Mesodermal cell (in vitro differentiated cells): ENCODE measurements at regions not wholly inside any gene's neighbourhood (a gene's known extent, or its start where the extent isn't known, plus 50 kb on each side); places are given as distances from the start of the nearest gene placed in this dataset.

ENCODE experiments used
- H3K27ac ChIP-seq: 2 replicates; pipeline ENCODE4 v1.7.0; 2013; ENCODE audit warnings: mild to moderate bottlenecking, low read depth, low read length, moderate library complexity; ENCODE audit not compliant: severe bottlenecking
- H3K36me3 ChIP-seq: 2 replicates; pipeline ENCODE4 v1.7.1; 2013; ENCODE audit warnings: mild to moderate bottlenecking, low read length, moderate library complexity; ENCODE audit not compliant: control insufficient read depth, insufficient read depth
- H3K4me1 ChIP-seq: one replicate; pipeline ENCODE4 v1.7.1; 2013; ENCODE audit warnings: mild to moderate bottlenecking, low read length; ENCODE audit not compliant: insufficient read depth, control insufficient read depth, poor library complexity, severe bottlenecking
- H3K4me3 ChIP-seq: 2 replicates; pipeline ENCODE4 v1.7.0; 2013; ENCODE audit warnings: low read length, control low read depth, mild to moderate bottlenecking; ENCODE audit not compliant: insufficient read depth, poor library complexity, severe bottlenecking; ENCODE audit errors: extremely low read depth
- H3K9me3 ChIP-seq: 2 replicates; pipeline ENCODE4 v1.7.1; 2013; ENCODE audit warnings: mild to moderate bottlenecking, low read length, moderate library complexity; ENCODE audit not compliant: control insufficient read depth
- WGBS, 2 experiments: methylation state at CpG; one replicate each; pipeline ENCODE4 v1.1.5; 2013; ENCODE audit warnings: missing lambda C conversion rate in 2 of 2; ENCODE audit not compliant: insufficient coverage in 2 of 2; 5-methylcytosine and 5-hydroxymethylcytosine counted together

DNA sequence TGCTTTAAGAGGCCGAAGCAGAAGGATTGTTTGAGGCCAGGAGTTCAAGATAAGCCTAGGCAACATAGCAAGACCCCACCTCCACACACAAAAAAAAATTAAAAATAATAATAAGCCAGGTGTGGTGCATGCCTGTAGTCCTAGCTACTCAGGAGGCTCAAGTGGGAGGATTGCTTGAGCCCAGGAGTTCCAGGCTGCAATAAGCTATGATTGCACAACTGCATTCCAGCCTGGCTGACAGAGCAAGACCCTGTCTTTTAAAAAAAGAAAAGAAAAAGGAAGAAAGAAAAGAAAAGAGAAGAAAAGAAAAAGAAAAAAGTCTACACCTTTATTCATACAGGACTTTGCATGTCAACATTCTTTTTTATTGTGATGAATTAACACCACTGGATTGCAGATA lies 2125.8 kb downstream of the MAT2B start:
- no peak overlapping the region for H3K4me3 ChIP-seq
- no peak overlapping the region for H3K27ac ChIP-seq
- no peaks in the 10 kb centered on the region for H3K36me3 ChIP-seq
- no peaks in the 10 kb centered on the region for H3K9me3 ChIP-seq
- peaks cover 21% of the 10 kb centered on the region for H3K4me1 ChIP-seq
- WGBS, 2 experiments = no CpG with 5 or more reads among the region's 1 CpG

GRCh38 chr5:165642366-165642765 lies 2136.9 kb downstream of the MAT2B start:
- WGBS, 2 experiments = 80 to 100% methylated on average over 1 of the region's 2 CpGs
- Histone ChIP-seq H3K27ac (no peak overlapping the region), H3K4me3 (no peak overlapping the region), H3K36me3 (no peaks in the 10 kb centered on the region), H3K4me1 (no peaks in the 10 kb centered on the region), H3K9me3 (no peaks in the 10 kb centered on the region)

DNA sequence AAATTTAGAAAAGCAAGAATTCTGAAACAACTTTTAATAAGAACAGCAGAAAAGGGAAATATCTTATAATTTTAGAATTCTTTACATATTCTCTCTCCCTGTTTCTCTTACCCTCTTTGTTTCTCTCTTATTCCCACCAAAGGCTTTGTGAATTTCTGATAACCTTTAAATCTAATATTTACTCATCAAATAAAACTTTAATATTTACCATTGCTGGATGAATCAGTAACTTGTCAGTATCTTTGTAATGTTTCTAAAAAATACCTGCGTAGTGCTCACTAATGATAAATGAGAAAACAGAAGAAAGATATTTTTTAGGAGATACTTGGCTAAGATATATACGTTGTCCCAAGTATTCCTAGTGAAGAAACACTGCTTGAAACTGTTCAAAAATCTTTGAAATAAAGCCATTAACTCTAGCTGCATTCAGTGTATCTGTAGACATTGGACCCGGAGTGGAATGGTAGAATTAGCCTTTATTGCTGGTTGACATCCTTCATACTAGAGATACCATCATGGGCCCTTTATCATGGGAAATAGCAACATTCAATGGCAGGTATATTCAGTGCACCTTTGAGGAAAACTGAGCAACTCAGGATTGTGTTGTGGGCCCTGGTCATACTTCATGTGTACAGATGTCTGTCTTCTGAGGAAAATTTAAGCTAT lies 2160.4 kb downstream of the MAT2B start:
- 85 to 92% methylated on average over 2 of the region's 3 CpGs for WGBS, 2 experiments
- H3K9me3 ChIP-seq = no peaks in the 10 kb centered on the region

DNA sequence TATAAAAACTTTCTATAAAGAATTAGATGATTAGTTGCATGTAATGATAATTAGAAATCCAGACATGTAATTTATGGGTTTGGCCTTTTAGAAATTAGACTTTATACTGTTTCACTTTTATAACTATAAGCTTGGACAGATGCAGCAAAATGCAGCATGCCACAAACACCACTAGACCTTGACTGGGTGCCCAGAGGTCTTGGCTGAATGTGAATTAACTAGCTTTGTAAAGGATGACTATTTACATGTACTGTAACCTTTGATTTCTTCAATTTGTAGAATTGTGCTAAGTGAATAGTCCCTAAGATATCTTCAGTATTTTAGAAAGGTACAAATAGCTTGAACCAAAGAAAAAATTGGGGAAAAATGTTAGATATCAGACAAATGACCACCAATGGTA lies 2168.1 kb downstream of the MAT2B start:
- no peaks in the 10 kb centered on the region for H3K36me3 ChIP-seq
- no peaks in the 10 kb centered on the region for H3K9me3 ChIP-seq
- H3K27ac ChIP-seq = no peak overlapping the region
- no peak overlapping the region for H3K4me3 ChIP-seq
- H3K4me1 ChIP-seq = no peaks in the 10 kb centered on the region

More for the DNA sequence above, 2160.4 kb downstream of the MAT2B start:
- no peaks in the 10 kb centered on the region for H3K36me3 ChIP-seq
- no peak overlapping the region for H3K4me3 ChIP-seq
- H3K4me1 ChIP-seq = no peaks in the 10 kb centered on the region
- no peak overlapping the region for H3K27ac ChIP-seq

GRCh38 chr5:165695796-165696195 lies 2190.4 kb downstream of the MAT2B start:
- Histone ChIP-seq H3K9me3 (no peaks in the 10 kb centered on the region), H3K4me1 (no peaks in the 10 kb centered on the region), H3K4me3 (no peak overlapping the region), H3K27ac (no peak overlapping the region), H3K36me3 (no peaks in the 10 kb centered on the region)
- WGBS, 2 experiments = 100% methylated on average over 1 of the region's 1 CpG; no CpG with 5 or more reads in 1 of the 2 experiments

GRCh38 chr5:165705960-165706359 lies 2200.5 kb downstream of the MAT2B start:
- WGBS, 2 experiments = 91 to 100% methylated on average over 1 of the region's 1 CpG
- H3K27ac ChIP-seq = no peak overlapping the region
- H3K4me1 ChIP-seq = no peaks in the 10 kb centered on the region
- H3K9me3 ChIP-seq = no peaks in the 10 kb centered on the region
- H3K4me3 ChIP-seq = no peak overlapping the region
- no peaks in the 10 kb centered on the region for H3K36me3 ChIP-seq

GRCh38 chr5:165712011-165712410 lies 2206.6 kb downstream of the MAT2B start:
- 69 to 86% methylated on average over 2 of the region's 3 CpGs for WGBS, 2 experiments
- H3K4me1 ChIP-seq = no peaks in the 10 kb centered on the region
- no peaks in the 10 kb centered on the region for H3K9me3 ChIP-seq
- H3K4me3 ChIP-seq = no peak overlapping the region
- no peaks in the 10 kb centered on the region for H3K36me3 ChIP-seq
- no peak overlapping the region for H3K27ac ChIP-seq

GRCh38 chr5:165714598-165714997 lies 2209.2 kb downstream of the MAT2B start:
- no peaks in the 10 kb centered on the region for H3K36me3 ChIP-seq
- H3K4me1 ChIP-seq = no peaks in the 10 kb centered on the region
- no peak overlapping the region for H3K27ac ChIP-seq
- H3K9me3 ChIP-seq = no peaks in the 10 kb centered on the region
- H3K4me3 ChIP-seq = no peak overlapping the region
- no CpG with 5 or more reads among the region's 1 CpG for WGBS, 2 experiments

DNA sequence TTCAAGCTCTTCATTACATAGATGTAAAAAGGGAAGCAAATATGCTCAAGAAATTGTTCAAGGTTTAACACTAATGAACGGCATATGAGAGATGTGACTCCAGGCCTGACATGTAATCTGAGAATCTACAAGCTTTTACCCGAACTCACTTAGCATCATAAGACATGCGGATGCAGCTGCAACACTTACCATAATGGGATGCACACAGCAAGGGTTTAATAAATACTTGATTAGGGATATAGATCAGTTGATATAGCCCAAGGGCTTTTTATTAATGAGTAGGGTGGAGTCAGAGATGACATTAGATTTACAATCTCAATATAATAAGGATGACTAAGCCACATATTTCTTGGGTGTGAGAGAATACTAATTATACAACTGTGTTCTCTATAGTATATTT lies 2215.5 kb downstream of the MAT2B start:
- Histone ChIP-seq H3K9me3 (no peaks in the 10 kb centered on the region), H3K36me3 (no peaks in the 10 kb centered on the region), H3K4me1 (no peaks in the 10 kb centered on the region), H3K27ac (no peak overlapping the region), H3K4me3 (no peak overlapping the region)
- 83 to 94% methylated on average over 1 to 3 of the region's 3 CpGs for WGBS, 2 experiments

DNA sequence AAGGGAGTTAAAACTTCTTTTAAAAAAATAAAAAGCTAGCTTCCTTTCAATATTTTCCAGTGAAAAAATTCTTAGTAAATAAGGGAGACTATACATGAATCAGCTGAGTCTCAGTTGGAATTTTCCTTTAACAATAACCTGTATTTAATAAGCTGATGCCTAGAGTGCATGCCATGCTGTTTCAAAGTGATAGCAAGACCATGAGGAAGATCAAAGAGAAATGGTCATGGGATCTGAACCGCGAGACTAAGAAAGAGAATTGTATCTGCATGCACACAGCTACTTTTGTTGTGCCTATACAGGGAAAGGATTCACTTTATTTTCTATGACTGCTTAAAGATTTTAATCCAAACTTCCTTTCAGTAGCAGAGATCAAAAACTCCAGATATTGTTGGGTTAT lies 2217.0 kb downstream of the MAT2B start:
- no peak overlapping the region for H3K4me3 ChIP-seq
- H3K27ac ChIP-seq = no peak overlapping the region
- no peaks in the 10 kb centered on the region for H3K36me3 ChIP-seq
- H3K4me1 ChIP-seq = no peaks in the 10 kb centered on the region
- 86 to 92% methylated on average over 2 of the region's 2 CpGs for whole genome bisulfite sequencing, 2 experiments
- H3K9me3 ChIP-seq = no peaks in the 10 kb centered on the region

GRCh38 chr5:165723931-165724330 lies 2218.5 kb downstream of the MAT2B start:
- Histone ChIP-seq H3K36me3 (no peaks in the 10 kb centered on the region), H3K4me3 (no peak overlapping the region), H3K27ac (no peak overlapping the region), H3K4me1 (no peaks in the 10 kb centered on the region), H3K9me3 (no peaks in the 10 kb centered on the region)
- WGBS, 2 experiments = no CpG with 5 or more reads among the region's 5 CpGs
